ENCODE measurements at regions not wholly inside any gene's neighbourhood (a gene's known extent, or its start where the extent isn't known, plus 50 kb on each side); places are given as distances from the start of the nearest gene placed in this dataset.

- H3K4me3 ChIP-seq (ENCODE audit: low read depth in 1 of 2, low read length in 2 of 2) = no peak overlapping the region
- no peak overlapping the region for H3K4me2 ChIP-seq (ENCODE audit: insufficient read depth, low read length)
- no peaks in the 10 kb centered on the region for H3K4me1 ChIP-seq (ENCODE audit: insufficient read depth, low read length)
- no peaks in the 10 kb centered on the region for H4K20me1 ChIP-seq (ENCODE audit: insufficient read depth, low read length)
- H3K27ac ChIP-seq (ENCODE audit: low read length) = no peak overlapping the region
- no peak overlapping the region for H3K9ac ChIP-seq (ENCODE audit: low read depth, low read length)
- H3K79me2 ChIP-seq (ENCODE audit: insufficient read depth, low read length) = no peaks in the 10 kb centered on the region
- TF ChIP-seq EZH2 (IDR thresholded peaks at IDR 0.05; ENCODE audit: borderline replicate concordance, low read depth, low read length, severe bottlenecking) (no peak), CTCF (IDR thresholded peaks at IDR 0.05; ENCODE audit: borderline replicate concordance, extremely low read depth, low read length, poor library complexity, severe bottlenecking) (no peak)
- no peak for DNase-seq
- no peaks in the 10 kb centered on the region for H3K36me3 ChIP-seq (ENCODE audit: insufficient read depth, low read length)
- H2AFZ ChIP-seq (ENCODE audit: low read depth, low read length) = no peak overlapping the region
- peaks cover 19% of the 10 kb centered on the region for H3K27me3 ChIP-seq (ENCODE audit: insufficient read depth, low read length, poor library complexity)
- H3K9me3 ChIP-seq (ENCODE audit: insufficient read depth, low read length, severe bottlenecking) = no peaks in the 10 kb centered on the region
- no peak for ATAC-seq (ENCODE audit: insufficient read depth, low read depth)
Observed at GRCh38 chr2:38442643-38443541, 65.8 kb upstream of the ATL2 start.

GRCh38 chr2:38441346-38441745 is 64.3 kb upstream of the ATL2 start:
- Histone ChIP-seq H3K4me1 (ENCODE audit: insufficient read depth, low read length) (no peaks in the 10 kb centered on the region), H4K20me1 (ENCODE audit: insufficient read depth, low read length) (no peaks in the 10 kb centered on the region), H3K4me2 (ENCODE audit: insufficient read depth, low read length) (no peak overlapping the region), H3K27me3 (ENCODE audit: insufficient read depth, low read length, poor library complexity) (peaks cover 17% of the 10 kb centered on the region), H3K79me2 (ENCODE audit: insufficient read depth, low read length) (no peaks in the 10 kb centered on the region), H3K9ac (ENCODE audit: low read depth, low read length) (no peak overlapping the region), H3K9me3 (ENCODE audit: insufficient read depth, low read length, severe bottlenecking) (no peaks in the 10 kb centered on the region), H3K36me3 (ENCODE audit: insufficient read depth, low read length) (no peaks in the 10 kb centered on the region), H3K4me3 (ENCODE audit: low read depth in 1 of 2, low read length in 2 of 2) (no peak overlapping the region), H2AFZ (ENCODE audit: low read depth, low read length) (no peak overlapping the region), H3K27ac (ENCODE audit: low read length) (no peak overlapping the region)
- DNase-seq (no peak), ATAC-seq (ENCODE audit: insufficient read depth, low read depth) (no peak)
- no peak for TF ChIP-seq CTCF (IDR thresholded peaks at IDR 0.05; ENCODE audit: borderline replicate concordance, extremely low read depth, low read length, poor library complexity, severe bottlenecking)
- no peak for TF ChIP-seq EZH2 (IDR thresholded peaks at IDR 0.05; ENCODE audit: borderline replicate concordance, low read depth, low read length, severe bottlenecking)

GRCh38 chr2:38440655-38441054 is 63.6 kb upstream of the ATL2 start:
- H3K36me3 ChIP-seq (ENCODE audit: insufficient read depth, low read length) = no peaks in the 10 kb centered on the region
- ATAC-seq (ENCODE audit: insufficient read depth, low read depth) (no peak), DNase-seq (no peak)
- no peak for TF ChIP-seq CTCF (IDR thresholded peaks at IDR 0.05; ENCODE audit: borderline replicate concordance, extremely low read depth, low read length, poor library complexity, severe bottlenecking)
- TF ChIP-seq EZH2 (IDR thresholded peaks at IDR 0.05; ENCODE audit: borderline replicate concordance, low read depth, low read length, severe bottlenecking) = no peak
- no peaks in the 10 kb centered on the region for H3K79me2 ChIP-seq (ENCODE audit: insufficient read depth, low read length)
- no peaks in the 10 kb centered on the region for H3K9me3 ChIP-seq (ENCODE audit: insufficient read depth, low read length, severe bottlenecking)
- H3K4me2 ChIP-seq (ENCODE audit: insufficient read depth, low read length) = no peak overlapping the region
- H4K20me1 ChIP-seq (ENCODE audit: insufficient read depth, low read length) = no peaks in the 10 kb centered on the region
- H3K27me3 ChIP-seq (ENCODE audit: insufficient read depth, low read length, poor library complexity) = peaks cover 13% of the 10 kb centered on the region
- no peaks in the 10 kb centered on the region for H3K4me1 ChIP-seq (ENCODE audit: insufficient read depth, low read length)
- H3K27ac ChIP-seq (ENCODE audit: low read length) = no peak overlapping the region
- no peak overlapping the region for H3K4me3 ChIP-seq (ENCODE audit: low read depth in 1 of 2, low read length in 2 of 2)
- no peak overlapping the region for H3K9ac ChIP-seq (ENCODE audit: low read depth, low read length)
- H2AFZ ChIP-seq (ENCODE audit: low read depth, low read length) = no peak overlapping the region

Measured in DND-41 (cell line).